GM19351 (cell line): ENCODE measurements at regions not wholly inside any gene's neighbourhood (a gene's known extent, or its start where the extent isn't known, plus 50 kb on each side); places are given as distances from the start of the nearest gene placed in this dataset.

Source experiments
- ATAC-seq: cut with Tn5 transposase; IDR thresholded peaks from one replicate; pipeline ENCODE4 v1.9.1; 2021; ENCODE audit warnings: mild to moderate bottlenecking, moderate library complexity; ENCODE audit not compliant: unreplicated experiment

DNA sequence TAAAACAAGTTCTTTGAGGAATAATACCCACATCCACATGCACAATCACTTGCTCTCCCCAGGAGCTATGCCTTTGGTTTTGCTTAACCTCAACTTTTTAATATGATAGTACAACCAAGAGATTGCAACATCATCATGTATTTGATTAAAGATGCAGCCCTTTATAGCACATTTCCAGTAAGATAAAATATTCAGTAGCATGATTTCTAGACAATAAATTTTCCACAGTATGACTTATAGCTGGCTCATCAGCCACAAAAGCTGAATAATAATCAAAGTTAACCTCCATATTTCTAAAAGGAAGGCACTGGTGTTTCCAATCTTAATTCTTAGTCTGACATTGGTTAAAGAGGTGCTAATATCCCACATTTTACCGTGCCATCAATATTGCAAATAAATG, 622.5 kb downstream of the TBL1XR1 start:
- ATAC-seq, result no peak

GRCh38 chr3:176571926-176572325, 625.4 kb downstream of the TBL1XR1 start:
- ATAC-seq, result no peak

DNA sequence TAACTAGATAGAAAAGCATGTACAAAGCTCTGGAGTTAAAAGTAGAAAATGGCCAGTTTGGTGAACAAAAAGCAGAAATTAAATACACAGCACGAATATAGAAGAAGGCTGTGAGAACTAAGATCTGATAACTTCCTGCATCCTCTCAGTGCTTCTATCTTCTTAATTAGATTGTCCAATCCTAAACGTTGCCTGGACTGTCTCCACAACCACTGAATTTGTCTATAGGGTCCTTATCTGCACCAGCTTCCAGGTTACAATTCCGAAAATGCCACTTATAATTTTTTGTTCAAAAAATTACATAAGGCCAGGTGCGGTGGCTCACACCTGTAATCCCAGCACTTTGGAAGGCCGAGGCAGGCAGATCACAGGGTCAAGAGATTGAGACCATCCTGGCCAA, 626.3 kb downstream of the TBL1XR1 start:
- no peak for ATAC-seq

GRCh38 chr3:176568189-176568588, 629.1 kb downstream of the TBL1XR1 start:
- no peak for ATAC-seq

- ATAC-seq, result no peak
These were observed 630.5 kb downstream of the TBL1XR1 start for GRCh38 chr3:176566757-176567156.

GRCh38 chr3:176562331-176562730, 635.0 kb downstream of the TBL1XR1 start:
- no peak for ATAC-seq

- ATAC-seq, result no peak
These were observed 635.5 kb downstream of the TBL1XR1 start for GRCh38 chr3:176561826-176562225.

GRCh38 chr3:176554791-176555654, 642.3 kb downstream of the TBL1XR1 start:
- no peak for ATAC-seq

DNA sequence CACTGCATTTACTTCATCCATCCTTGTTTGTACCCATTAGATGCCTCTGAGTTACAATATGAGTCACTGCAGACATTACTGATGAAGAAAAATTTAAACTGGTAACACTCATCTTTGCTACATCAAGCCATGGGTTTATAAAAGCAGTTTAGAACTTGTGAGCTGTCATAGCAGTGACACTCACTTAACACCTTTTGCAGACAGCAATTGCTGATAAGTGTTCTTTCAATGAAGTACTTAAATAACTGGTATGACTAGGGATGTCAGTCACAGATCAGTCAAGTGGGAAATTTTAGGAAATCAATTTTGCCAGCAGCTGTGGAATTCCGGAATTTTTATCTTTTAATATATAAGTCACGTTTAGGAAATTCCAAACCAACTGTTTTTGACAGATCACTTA, 643.0 kb downstream of the TBL1XR1 start:
- ATAC-seq, result no peak

GRCh38 chr3:176526942-176527341, 670.3 kb downstream of the TBL1XR1 start:
- ATAC-seq, result no peak

DNA sequence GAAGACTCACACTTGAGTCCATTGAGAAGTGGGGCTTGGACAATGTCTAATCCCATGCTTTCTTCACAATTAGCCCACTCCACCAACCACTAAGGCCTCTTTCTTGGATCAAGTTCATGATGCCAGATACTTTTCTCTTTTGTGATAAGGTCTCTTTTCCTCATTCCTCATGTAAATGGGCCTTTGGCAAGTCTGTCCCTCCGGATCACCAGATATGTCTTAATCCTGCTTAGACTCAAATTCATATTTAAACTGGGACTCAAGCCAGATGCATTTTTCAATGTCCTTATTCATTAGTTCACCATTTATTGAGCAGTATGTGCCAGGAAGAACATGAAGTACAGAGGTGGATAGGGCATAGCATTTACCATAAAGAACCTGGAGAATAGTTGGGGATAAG, 671.1 kb downstream of the TBL1XR1 start:
- ATAC-seq, result no peak

GRCh38 chr3:176523114-176523513, 674.2 kb downstream of the TBL1XR1 start:
- ATAC-seq, result no peak

GRCh38 chr3:176522436-176522835, 674.8 kb downstream of the TBL1XR1 start:
- no peak for ATAC-seq

DNA sequence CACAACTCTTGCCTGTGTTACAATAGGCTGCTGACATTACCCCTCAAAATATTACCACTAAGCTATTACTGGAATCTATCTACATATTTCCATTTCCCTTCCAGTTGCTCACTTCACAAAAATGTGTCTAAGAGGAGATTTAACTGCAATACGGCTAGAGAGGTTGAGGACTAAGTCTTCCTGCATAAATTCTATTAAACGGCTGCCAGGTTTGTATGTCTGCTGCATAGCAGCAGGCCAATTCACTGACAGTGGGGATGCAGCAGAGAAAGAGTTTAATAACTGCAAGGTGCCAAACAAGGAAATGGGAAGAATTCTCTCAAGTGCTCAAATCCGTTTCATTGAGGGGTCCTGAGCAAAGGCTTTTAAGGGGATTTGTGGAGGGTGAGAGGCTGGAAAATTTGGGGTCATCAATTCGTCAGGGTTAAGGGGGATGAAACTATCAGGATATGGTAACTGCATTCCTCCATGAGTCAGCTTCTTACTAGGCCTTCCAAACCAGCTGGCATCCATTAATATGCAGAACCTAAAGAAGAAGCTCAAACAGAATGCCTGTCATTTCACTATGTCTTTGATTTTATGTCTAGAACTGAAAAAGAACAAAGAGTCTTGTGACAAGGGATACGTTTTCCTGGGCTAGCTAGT, 675.6 kb downstream of the TBL1XR1 start:
- ATAC-seq, result no peak

GRCh38 chr3:176514297-176514696, 683.0 kb downstream of the TBL1XR1 start:
- ATAC-seq, result no peak

DNA sequence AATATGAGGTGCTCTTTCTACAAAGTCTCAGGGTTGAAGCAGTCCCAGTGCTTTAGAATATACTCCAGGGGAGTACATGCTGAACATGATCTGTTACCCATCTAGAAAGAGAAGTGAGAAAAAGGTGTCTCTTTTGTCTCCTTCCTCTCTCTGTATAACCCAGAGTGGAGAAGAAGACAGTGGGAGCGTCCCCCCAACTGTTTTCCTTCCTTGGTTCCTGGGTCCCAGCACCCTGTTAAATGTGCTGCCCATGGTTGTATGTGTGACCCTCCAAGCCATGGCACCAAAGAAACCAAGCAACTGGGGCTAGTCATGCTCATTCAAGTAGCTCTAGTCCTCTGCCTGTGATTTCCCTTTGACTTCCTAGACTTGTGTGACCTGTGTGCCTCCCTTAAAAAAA, 683.7 kb downstream of the TBL1XR1 start:
- no peak for ATAC-seq

DNA sequence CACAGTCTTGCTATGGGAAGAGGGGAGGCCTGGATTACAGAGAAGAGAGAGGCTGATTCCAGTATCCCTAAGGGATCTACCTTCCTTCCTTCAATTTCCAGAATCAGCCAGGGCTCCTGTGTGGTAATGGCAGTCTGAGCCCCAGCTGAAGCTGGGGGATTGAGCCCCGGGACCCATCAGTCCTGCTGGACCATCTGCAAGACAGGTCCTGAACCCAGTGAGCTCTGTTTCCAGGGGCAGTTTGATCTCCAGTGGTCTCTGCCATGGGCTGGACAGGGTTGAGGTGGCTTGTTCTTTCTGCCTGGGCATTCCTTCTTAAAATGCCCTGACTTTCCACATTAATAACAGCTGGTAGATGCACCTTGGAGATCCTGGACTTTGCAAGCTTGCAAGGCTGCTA, 685.2 kb downstream of the TBL1XR1 start:
- no peak for ATAC-seq

DNA sequence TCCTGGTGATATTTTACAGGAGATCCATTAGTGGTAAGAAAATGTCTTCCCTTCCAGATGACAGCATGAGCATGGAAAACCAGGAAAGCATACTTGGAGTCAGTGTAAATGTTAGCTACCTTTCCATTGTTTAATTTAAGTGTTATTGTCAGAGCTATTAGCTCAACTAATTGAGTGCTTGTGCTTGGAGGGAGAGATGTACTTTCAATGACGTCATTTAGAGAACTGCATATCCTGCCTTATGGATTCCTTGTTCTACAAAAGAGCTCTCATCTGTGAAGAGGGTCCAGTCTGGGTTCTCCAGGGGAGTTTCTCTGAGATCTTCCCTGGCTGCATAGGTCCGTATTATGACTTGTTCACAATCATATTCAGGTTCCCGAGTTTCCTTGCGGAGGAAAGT, 687.2 kb downstream of the TBL1XR1 start:
- no peak for ATAC-seq

- peak; percentile 52 for ATAC-seq
These were observed 691.2 kb downstream of the TBL1XR1 start for GRCh38 chr3:176505878-176506621.

DNA sequence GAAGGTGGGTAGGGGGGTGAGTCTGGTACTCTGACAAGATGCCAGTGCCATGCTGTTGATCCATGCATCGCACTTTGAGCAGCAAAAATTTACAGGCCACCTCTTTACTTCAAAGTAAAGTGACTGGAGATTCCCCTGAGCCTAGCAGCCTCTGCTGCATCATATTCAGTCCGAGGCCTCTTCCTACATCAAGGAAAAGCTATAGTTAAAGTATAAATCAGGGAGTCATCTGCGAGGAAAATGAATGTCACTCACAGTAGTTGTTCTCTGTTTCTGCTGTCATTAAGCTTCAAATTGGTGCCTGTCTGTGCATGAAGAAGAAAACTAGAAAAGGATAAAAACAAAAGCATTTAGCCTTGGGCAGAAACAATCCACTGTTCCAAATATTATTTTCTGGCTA, 706.2 kb downstream of the TBL1XR1 start:
- no peak for ATAC-seq

DNA sequence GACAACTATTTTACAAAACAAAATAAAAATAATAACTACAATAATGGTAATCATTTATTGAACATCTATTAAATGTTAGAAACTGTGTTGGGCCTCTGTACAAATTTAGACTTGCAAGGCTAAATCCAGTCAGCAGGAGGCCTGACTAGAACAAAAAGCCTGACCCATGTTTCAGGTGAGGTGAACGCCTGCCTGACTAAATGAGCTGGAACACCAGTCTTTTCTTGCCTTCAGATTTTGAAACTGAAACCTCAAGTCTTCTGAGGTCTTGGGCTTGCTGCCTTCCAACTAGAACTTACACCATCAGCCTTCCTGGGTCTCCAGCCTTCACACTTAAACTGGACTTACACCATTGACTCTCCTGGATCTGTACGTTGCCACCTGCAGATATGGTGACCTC, 706.9 kb downstream of the TBL1XR1 start:
- peak; percentile 67 for ATAC-seq

DNA sequence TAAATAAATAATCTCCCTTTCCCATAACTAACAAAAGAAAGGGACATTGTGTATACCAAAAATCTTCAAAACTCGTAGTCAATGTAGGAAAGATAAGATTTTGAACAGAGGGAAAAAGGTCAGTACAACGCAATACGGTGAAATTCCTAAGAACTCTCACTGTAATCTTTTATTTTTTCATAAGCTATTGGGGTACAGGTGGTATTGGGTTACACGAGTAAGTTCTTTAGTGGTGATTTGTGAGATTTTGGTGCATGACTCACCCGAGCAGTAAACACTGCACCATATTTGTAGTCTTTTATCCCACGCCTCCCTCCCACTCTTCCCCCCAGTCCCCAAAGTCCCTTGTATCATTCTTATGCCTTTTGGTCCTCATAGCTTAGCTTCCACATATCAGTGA, 718.0 kb downstream of the TBL1XR1 start:
- ATAC-seq, result no peak
